GM12878 (cell line): ENCODE measurements at regions not wholly inside any gene's neighbourhood (a gene's known extent, or its start where the extent isn't known, plus 50 kb on each side); places are given as distances from the start of the nearest gene placed in this dataset.

Source experiments
- ATAC-seq: fragments of 200-7000 bp; cut with Tn5 transposase; 3 replicates; pipeline ENCODE4 v1.9.1; 2020; ENCODE audit warnings: mild to moderate bottlenecking, moderate library complexity
- BruUV-seq: library from RNA; stranded (reverse); fragments of 400-500 nt; replicated peaks from 2 replicates; lab custom pipeline; 2021; lab: Mats Ljungman, UMichigan
- CTCF ChIA-PET: fragments of 300-600 bp; sonication (Branson Sonifier 250); formaldehyde crosslinking; extraction: SDS; loops from one replicate; lab custom pipeline; 2021; ENCODE audit warnings: inconsistent platforms; lab: Yijun Ruan, JAX
- POLR2A ChIA-PET: fragments of 350-600 bp; formaldehyde crosslinking; extraction: SDS; loops from one replicate; lab custom pipeline; 2021; ENCODE audit warnings: inconsistent platforms; lab: Charles Lee
- RAD21 ChIA-PET: fragments of 300-600 bp; sonication (Branson Sonifier 250); formaldehyde crosslinking; loops from one replicate; lab custom pipeline; 2023; ENCODE audit warnings: antibody characterized with exemption; ENCODE audit not compliant: unreplicated experiment; lab: Charles Lee
- SMC1A ChIA-PET: fragments of 300-600 bp; sonication (Branson Sonifier 250); formaldehyde crosslinking; loops from one replicate; lab custom pipeline; 2023; ENCODE audit not compliant: unreplicated experiment, uncharacterized antibody; lab: Charles Lee
- DNase-seq: peaks from one replicate; pipeline ENCODE4 v3.0.0-alpha.2; 2011; ENCODE audit warnings: low read depth, low spot score
- FAIRE-seq: peaks from 3 replicates; lab custom pipeline; 2011; peaks lifted over from hg19 to GRCh38; lab: Jason Lieb, UNC
- H2AFZ ChIP-seq: 2 replicates; pipeline ENCODE4 v1.6.0; 2011; ENCODE audit warnings: low read depth, low read length, control low read depth; ENCODE audit not compliant: control insufficient read depth
- H3K27ac ChIP-seq: 2 replicates; pipeline ENCODE4 v1.5.1; 2011; ENCODE audit warnings: control low read depth; ENCODE audit not compliant: control insufficient read depth, insufficient read depth
- H3K27me3 ChIP-seq, 2 experiments: replicated peaks in 1 of 2; 2 replicates each; pipeline versions ENCODE4 v1.6.0 to v1.6.1; 2011; ENCODE audit warnings: low read length in 1 of 2; ENCODE audit not compliant: control insufficient read depth in 2 of 2, insufficient read depth in 2 of 2
- H3K36me3 ChIP-seq, 2 experiments: 2 replicates each; pipeline ENCODE4 v1.5.1; 2011; ENCODE audit warnings: low read length in 1 of 2; ENCODE audit not compliant: control insufficient read depth in 2 of 2, insufficient read depth in 2 of 2
- H3K4me1 ChIP-seq: 2 replicates; pipeline ENCODE4 v1.6.1; 2011; ENCODE audit warnings: mild to moderate bottlenecking, low read length, moderate library complexity, mixed read lengths; ENCODE audit not compliant: control insufficient read depth, insufficient read depth
- H3K4me2 ChIP-seq: 2 replicates; pipeline ENCODE4 v1.6.0; 2011; ENCODE audit warnings: control low read depth; ENCODE audit not compliant: control insufficient read depth, insufficient read depth
- H3K4me3 ChIP-seq: fragments of 200-600 bp; sonication (generic); 2 replicates; pipeline ENCODE4 v1.5.1; 2016
- H3K79me2 ChIP-seq: 2 replicates; pipeline ENCODE4 v1.6.0; 2011; ENCODE audit warnings: low read length; ENCODE audit not compliant: control insufficient read depth, insufficient read depth
- H3K9ac ChIP-seq: 2 replicates; pipeline ENCODE4 v1.8.0; 2011; ENCODE audit warnings: low read length, control low read depth, mixed read lengths; ENCODE audit not compliant: control insufficient read depth, insufficient read depth
- H3K9me3 ChIP-seq: replicated peaks from 3 replicates; pipeline ENCODE4 v1.5.1; 2011; ENCODE audit warnings: mild to moderate bottlenecking, low read length; ENCODE audit not compliant: control insufficient read depth, insufficient read depth
- H4K20me1 ChIP-seq: 2 replicates; pipeline ENCODE4 v1.6.0; 2011; ENCODE audit not compliant: control insufficient read depth, insufficient read depth
- BCL11A ChIP-seq: IDR thresholded peaks from 2 replicates; pipeline ENCODE4 v1.6.1; 2011; ENCODE audit warnings: low read depth, low read length
- ESRRA ChIP-seq: IDR thresholded peaks from 2 replicates; pipeline ENCODE4 v1.6.1; 2012; ENCODE audit warnings: mild to moderate bottlenecking, low read length, improper control_type of control experiment
- NFYA ChIP-seq: IDR thresholded peaks from 2 replicates; pipeline ENCODE4 v1.6.1; 2011; ENCODE audit warnings: low read depth, mild to moderate bottlenecking, low read length, improper control_type of control experiment, borderline replicate concordance
- REST ChIP-seq: IDR thresholded peaks from 2 replicates; pipeline ENCODE4 v1.6.1; 2012; ENCODE audit warnings: mild to moderate bottlenecking, low read depth, low read length
- SMC3 ChIP-seq: IDR thresholded peaks from 2 replicates; pipeline ENCODE4 v1.6.1; 2011; ENCODE audit warnings: low read length, improper control_type of control experiment, borderline replicate concordance
- SPI1 ChIP-seq: IDR thresholded peaks from 2 replicates; pipeline ENCODE4 v1.6.1; 2011; ENCODE audit warnings: low read depth, mild to moderate bottlenecking, low read length, moderate library complexity, borderline replicate concordance; ENCODE audit not compliant: insufficient read depth
- SUZ12 ChIP-seq: fragments of 200-600 bp; sonication (generic); IDR thresholded peaks from one replicate; pipeline ENCODE4 v1.6.1; 2018; ENCODE audit warnings: antibody characterized with exemption, mild to moderate bottlenecking; ENCODE audit not compliant: unreplicated experiment
- WRNIP1 ChIP-seq: IDR thresholded peaks from 2 replicates; pipeline ENCODE4 v1.6.1; 2011; ENCODE audit warnings: low read depth, low read length, improper control_type of control experiment, borderline replicate concordance
- ZNF274 ChIP-seq: IDR thresholded peaks from one replicate; pipeline ENCODE4 v1.8.0; 2011; ENCODE audit not compliant: insufficient read length, insufficient read depth
- WGBS: methylation state at CpG from one replicate; pipeline ENCODE4 v1.1.6; 2016; ENCODE audit warnings: low lambda C conversion rate; ENCODE audit not compliant: insufficient replicate concordance, insufficient coverage; ENCODE audit errors: missing lambda C conversion rate; 5-methylcytosine and 5-hydroxymethylcytosine counted together
- in situ Hi-C: fragments of 300-500 bp; cut with MboI; formaldehyde crosslinking; loops from 9 replicates; pipeline ENCODE4 v1.14.3; 2018; ENCODE audit warnings: mixed read lengths
- intact Hi-C: fragments of 100-400 bp; cut with micrococcal nuclease; formaldehyde crosslinking; loops from one replicate; pipeline ENCODE4 v1.14.2; 2022; ENCODE audit not compliant: unreplicated experiment

DNA sequence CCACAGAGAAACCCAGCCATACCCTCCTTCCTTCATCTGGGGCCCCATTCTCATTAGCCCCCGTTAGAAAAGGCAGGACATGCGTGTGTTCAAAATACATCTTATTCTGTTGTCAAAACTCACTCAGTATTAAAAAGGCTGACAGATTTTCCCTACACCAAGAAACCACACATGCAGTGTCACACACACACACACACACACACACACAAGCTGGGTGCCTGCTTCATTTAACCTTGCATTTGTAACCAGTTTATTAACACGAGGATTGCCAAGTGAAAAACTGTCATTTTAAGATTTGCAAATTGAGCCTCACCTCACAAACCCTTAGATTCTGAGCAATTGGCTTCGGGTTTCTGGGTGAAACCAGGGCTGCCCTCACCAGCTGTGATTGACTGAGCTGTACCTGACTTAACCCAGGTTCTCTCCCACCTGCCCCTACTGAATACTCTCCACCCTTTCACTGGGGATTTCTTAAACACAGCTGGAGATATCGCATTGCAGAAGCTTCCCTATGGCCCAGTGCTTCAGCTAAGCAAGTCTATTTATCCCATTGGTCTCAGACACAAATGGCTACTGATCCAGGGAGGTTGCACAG, 172.7 kb upstream of the ZNF507 start:
- in situ Hi-C loops (no loop called here), intact Hi-C loops (no loop called here)
- Histone ChIP-seq H3K9ac (no peak overlapping the region), H3K36me3 (no peaks in the 10 kb centered on the region), H3K4me2 (no peak overlapping the region), H4K20me1 (no peaks in the 10 kb centered on the region), H3K27ac (no peak overlapping the region), H2AFZ (no peak overlapping the region), H3K9me3 (no peaks in the 10 kb centered on the region; the same call in 2 of the 3 replicates), H3K27me3 (no peaks in the 10 kb centered on the region), H3K4me1 (no peaks in the 10 kb centered on the region), H3K79me2 (no peaks in the 10 kb centered on the region), H3K4me3 (no peak overlapping the region)
- POLR2A ChIA-PET, result no interaction called here
- TF ChIP-seq SPI1 (no peak), SMC3 (no peak), WRNIP1 (no peak), ESRRA (no peak), SUZ12 (no peak)
- CTCF ChIA-PET, result interaction anchor here (0.7 kb wide), 1 partner anchor 1383 kb away, joined by 4 read pairs; no protein-coding TSS in a partner anchor
- no peak for FAIRE-seq
- 16% methylated on average over 5 of the region's 5 CpGs for WGBS
- BruUV-seq, result no TSS peak
- no peak for DNase-seq
- RAD21 ChIA-PET, result no interaction called here
- ATAC-seq, result no peak
- SMC1A ChIA-PET, result no interaction called here

DNA sequence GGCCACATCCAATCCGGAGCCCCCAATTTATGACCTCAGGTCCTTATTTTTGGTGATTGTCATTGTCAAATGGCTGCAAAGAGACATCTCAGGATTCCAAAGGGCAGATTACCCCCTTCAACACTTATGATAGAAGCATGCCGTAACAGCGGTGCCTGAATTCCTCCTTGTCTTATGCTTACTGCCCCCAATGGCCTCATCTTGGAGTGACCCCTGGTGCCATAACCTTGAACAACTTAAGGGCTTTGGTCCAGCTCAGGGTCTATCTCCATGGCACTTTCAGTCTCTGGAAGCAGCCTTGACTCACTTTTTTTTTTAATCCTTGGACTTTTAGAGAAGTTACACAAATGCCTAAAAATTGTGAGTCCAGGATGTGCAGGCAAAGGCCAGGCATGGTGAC, 171.6 kb upstream of the ZNF507 start:
- in situ Hi-C loops, result no loop called here

More for the DNA sequence above, 171.6 kb upstream of the ZNF507 start:
- ChIA-PET POLR2A (no interaction called here), RAD21 (no interaction called here), CTCF (interaction anchor here (0.6 kb wide), 1 partner anchor 10 kb away, joined by 3 read pairs; no protein-coding TSS in a partner anchor), SMC1A (interaction anchor here (0.6 kb wide), 1 partner anchor 17 kb away, joined by 3 read pairs; no protein-coding TSS in a partner anchor)
- no peaks in the 10 kb centered on the region for H4K20me1 ChIP-seq
- 60% methylated on average over 3 of the region's 3 CpGs for WGBS
- no peak overlapping the region for H3K27ac ChIP-seq
- H3K36me3 ChIP-seq, result no peaks in the 10 kb centered on the region
- H3K4me3 ChIP-seq, result no peak overlapping the region
- H3K9me3 ChIP-seq, result no peaks in the 10 kb centered on the region; the same call in 2 of the 3 replicates
- no peaks in the 10 kb centered on the region for H3K79me2 ChIP-seq
- no peaks in the 10 kb centered on the region for H3K4me1 ChIP-seq
- ATAC-seq (no peak), DNase-seq (no peak), FAIRE-seq (no peak)
- H3K27me3 ChIP-seq, result no peaks in the 10 kb centered on the region
- no peak overlapping the region for H3K4me2 ChIP-seq
- TF ChIP-seq REST, result no peak
- no peak for TF ChIP-seq WRNIP1
- no peak for TF ChIP-seq BCL11A
- TF ChIP-seq NFYA, result no peak
- TF ChIP-seq ZNF274, result no peak
- intact Hi-C loops, result no loop called here
- H3K9ac ChIP-seq, result no peak overlapping the region
- no peak overlapping the region for H2AFZ ChIP-seq
- BruUV-seq, result no TSS peak
